Superior temporal gyrus (tissue), 1 donor: ENCODE measurements at regions not wholly inside any gene's neighbourhood (a gene's known extent, or its start where the extent isn't known, plus 50 kb on each side); places are given as distances from the start of the nearest gene placed in this dataset.
"Not testable (repeated sequence)": the region's sequence is repeated elsewhere in the genome, so short reads cannot be mapped to it uniquely, and the experiment has no call there.

Experiments used
- DNase-seq: peaks from one replicate; pipeline ENCODE4 v3.0.0-alpha.2; 2016; ENCODE audit errors: extremely low spot score

- DNase-seq, result no peak
Measured at GRCh38 chr3:110473405-110473804, 598.2 kb upstream of the NECTIN3 start.

- DNase-seq, result no peak
Measured at GRCh38 chr3:110474397-110474796, 597.2 kb upstream of the NECTIN3 start.

GRCh38 chr3:110478377-110479054, 593.1 kb upstream of the NECTIN3 start:
- no peak for DNase-seq

- no peak for DNase-seq
Measured at GRCh38 chr3:110479731-110480130, 591.9 kb upstream of the NECTIN3 start.

GRCh38 chr3:110485389-110485788, 586.2 kb upstream of the NECTIN3 start:
- DNase-seq, result peak; percentile 11

GRCh38 chr3:110487840-110488239, 583.8 kb upstream of the NECTIN3 start:
- no peak for DNase-seq

- no peak for DNase-seq
Measured at GRCh38 chr3:110491413-110491812, 580.2 kb upstream of the NECTIN3 start.

GRCh38 chr3:110492876-110493275, 578.7 kb upstream of the NECTIN3 start:
- DNase-seq, result no peak

GRCh38 chr3:110493438-110494092, 578.1 kb upstream of the NECTIN3 start:
- DNase-seq, result no peak

GRCh38 chr3:110494093-110494490, 577.5 kb upstream of the NECTIN3 start:
- DNase-seq, result peak; percentile 15

GRCh38 chr3:110494728-110495127, 576.9 kb upstream of the NECTIN3 start:
- DNase-seq, result no peak

GRCh38 chr3:110495201-110495927, 576.3 kb upstream of the NECTIN3 start:
- no peak for DNase-seq

GRCh38 chr3:110504401-110504800, 567.2 kb upstream of the NECTIN3 start:
- DNase-seq, result no peak

- no peak for DNase-seq
Measured at GRCh38 chr3:110504901-110505300, 566.7 kb upstream of the NECTIN3 start.

- no peak for DNase-seq
Measured at GRCh38 chr3:110506890-110507289, 564.7 kb upstream of the NECTIN3 start.

- DNase-seq, result not testable (repeated sequence)
Measured at GRCh38 chr3:110507570-110507969, 564.0 kb upstream of the NECTIN3 start.

- DNase-seq, result no peak
Measured at GRCh38 chr3:110512961-110513360, 558.7 kb upstream of the NECTIN3 start.

- no peak for DNase-seq
Measured at GRCh38 chr3:110518031-110518430, 553.6 kb upstream of the NECTIN3 start.

- DNase-seq, result no peak
Measured at GRCh38 chr3:110519071-110519470, 552.5 kb upstream of the NECTIN3 start.

GRCh38 chr3:110521019-110521418, 550.6 kb upstream of the NECTIN3 start:
- no peak for DNase-seq

- DNase-seq, result not testable (repeated sequence)
Measured at GRCh38 chr3:110525558-110526064, 546.0 kb upstream of the NECTIN3 start.
